HAP-1 (cell line): ENCODE measurements at regions not wholly inside any gene's neighbourhood (a gene's known extent, or its start where the extent isn't known, plus 50 kb on each side); places are given as distances from the start of the nearest gene placed in this dataset.
A peak's percentile ranks its signal among the peaks of the same experiment; 100 is the strongest.
"Not testable (repeated sequence)": the region's sequence is repeated elsewhere in the genome, so short reads cannot be mapped to it uniquely, and the experiment has no call there.

Source experiments
- DNase-seq, 2 experiments: peaks; one replicate each; pipeline ENCODE4 v3.0.0-alpha.2; 2016 to 2020; ENCODE audit warnings: low spot score in 2 of 2
- H3K27me3 ChIP-seq: fragments of 250-450 bp; sonication (Bioruptor Pico); 2 replicates; pipeline ENCODE4 v1.5.1; 2020; ENCODE audit warnings: low read depth, mild to moderate bottlenecking, moderate library complexity
- H3K36me3 ChIP-seq: fragments of 250-450 bp; sonication (Bioruptor Pico); replicated peaks from 2 replicates; pipeline ENCODE4 v1.5.1; 2020; ENCODE audit warnings: mild to moderate bottlenecking
- H3K4me1 ChIP-seq: fragments of 250-450 bp; sonication (Bioruptor Pico); 2 replicates; pipeline ENCODE4 v1.5.1; 2020; ENCODE audit warnings: mild to moderate bottlenecking
- H3K4me3 ChIP-seq: fragments of 250-450 bp; sonication (Bioruptor Pico); 2 replicates; pipeline ENCODE4 v1.5.1; 2020; ENCODE audit warnings: mild to moderate bottlenecking, moderate library complexity
- H3K9me3 ChIP-seq: fragments of 250-450 bp; sonication (Bioruptor Pico); 2 replicates; pipeline ENCODE4 v1.5.1; 2020; ENCODE audit warnings: mild to moderate bottlenecking, moderate library complexity
- in situ Hi-C: fragments of 300-500 bp; cut with MboI; formaldehyde crosslinking; loops from 3 replicates; pipeline ENCODE4 v1.14.3; 2020; ENCODE audit warnings: low sequenced_read_pairs, inconsistent platforms, mixed read lengths

- H3K36me3 ChIP-seq: no peaks in the 10 kb centered on the region
- no peaks in the 10 kb centered on the region for H3K9me3 ChIP-seq
- no peaks in the 10 kb centered on the region for H3K4me1 ChIP-seq
- H3K4me3 ChIP-seq: no peak overlapping the region
- DNase-seq: no peak
- in situ Hi-C loops: no loop called here
- H3K27me3 ChIP-seq: no peaks in the 10 kb centered on the region
Observed at GRCh38 chr6:115512923-115513322, 547.8 kb downstream of the FRK start.

GRCh38 chr6:115511771-115512170 is 548.9 kb downstream of the FRK start:
- in situ Hi-C loops: no loop called here
- DNase-seq: no peak
- no peaks in the 10 kb centered on the region for H3K27me3 ChIP-seq
- H3K4me3 ChIP-seq: no peak overlapping the region
- no peaks in the 10 kb centered on the region for H3K4me1 ChIP-seq
- no peaks in the 10 kb centered on the region for H3K9me3 ChIP-seq
- H3K36me3 ChIP-seq: no peaks in the 10 kb centered on the region

- H3K27me3 ChIP-seq, H3K36me3 ChIP-seq, H3K4me1 ChIP-seq, H3K4me3 ChIP-seq, H3K9me3 ChIP-seq, in situ Hi-C loops, DNase-seq: not testable (repeated sequence)
Observed at GRCh38 chr6:115502432-115502831, 558.3 kb downstream of the FRK start.

GRCh38 chr6:115495184-115495583 is 565.5 kb downstream of the FRK start:
- Histone ChIP-seq H3K4me3 (no peak overlapping the region), H3K9me3 (no peaks in the 10 kb centered on the region), H3K4me1 (no peaks in the 10 kb centered on the region), H3K36me3 (no peaks in the 10 kb centered on the region), H3K27me3 (no peaks in the 10 kb centered on the region)
- in situ Hi-C loops: no loop called here
- no peak for DNase-seq

- in situ Hi-C loops: no loop called here
- Histone ChIP-seq H3K4me1 (no peaks in the 10 kb centered on the region), H3K36me3 (no peaks in the 10 kb centered on the region), H3K27me3 (0 out of 2 replicates have a peak, but pooled peaks cover 2% of the 10 kb centered on the region), H3K9me3 (no peaks in the 10 kb centered on the region), H3K4me3 (no peak overlapping the region)
- no peak for DNase-seq
Observed at GRCh38 chr6:115487331-115487730, 573.4 kb downstream of the FRK start.

- in situ Hi-C loops: no loop called here
- H3K4me1 ChIP-seq: no peaks in the 10 kb centered on the region
- H3K27me3 ChIP-seq: 0 out of 2 replicates have a peak, but pooled peaks cover 2% of the 10 kb centered on the region
- H3K9me3 ChIP-seq: no peaks in the 10 kb centered on the region
- no peaks in the 10 kb centered on the region for H3K36me3 ChIP-seq
- no peak overlapping the region for H3K4me3 ChIP-seq
- no peak for DNase-seq
Observed at GRCh38 chr6:115485400-115485799, 575.3 kb downstream of the FRK start.

- H3K36me3 ChIP-seq, H3K9me3 ChIP-seq, H3K27me3 ChIP-seq, in situ Hi-C loops, H3K4me1 ChIP-seq, DNase-seq, H3K4me3 ChIP-seq: not testable (repeated sequence)
Observed at GRCh38 chr6:115480543-115480942, 580.1 kb downstream of the FRK start.

- Histone ChIP-seq H3K9me3 (no peaks in the 10 kb centered on the region), H3K36me3 (no peaks in the 10 kb centered on the region), H3K27me3 (no peaks in the 10 kb centered on the region), H3K4me3 (no peak overlapping the region), H3K4me1 (no peaks in the 10 kb centered on the region)
- in situ Hi-C loops: no loop called here
- DNase-seq: no peak
Observed at GRCh38 chr6:115474443-115475041, 586.1 kb downstream of the FRK start.

GRCh38 chr6:115468272-115469005 is 592.3 kb downstream of the FRK start:
- H3K27me3 ChIP-seq: no peaks in the 10 kb centered on the region
- no peak overlapping the region for H3K4me3 ChIP-seq
- H3K9me3 ChIP-seq: no peaks in the 10 kb centered on the region
- H3K4me1 ChIP-seq: no peaks in the 10 kb centered on the region
- no peaks in the 10 kb centered on the region for H3K36me3 ChIP-seq
- in situ Hi-C loops: no loop called here
- DNase-seq: no peak

GRCh38 chr6:115467726-115468125 is 593.0 kb downstream of the FRK start:
- no peak for DNase-seq
- H3K4me1 ChIP-seq: no peaks in the 10 kb centered on the region
- H3K4me3 ChIP-seq: no peak overlapping the region
- no peaks in the 10 kb centered on the region for H3K36me3 ChIP-seq
- no peaks in the 10 kb centered on the region for H3K27me3 ChIP-seq
- no peaks in the 10 kb centered on the region for H3K9me3 ChIP-seq
- in situ Hi-C loops: no loop called here

- Histone ChIP-seq H3K9me3 (no peaks in the 10 kb centered on the region), H3K36me3 (no peaks in the 10 kb centered on the region), H3K4me1 (no peaks in the 10 kb centered on the region), H3K27me3 (no peaks in the 10 kb centered on the region), H3K4me3 (no peak overlapping the region)
- in situ Hi-C loops: no loop called here
- DNase-seq: no peak
Observed at GRCh38 chr6:115460913-115461312, 599.8 kb downstream of the FRK start.

GRCh38 chr6:115456848-115457247 is 603.8 kb downstream of the FRK start:
- Histone ChIP-seq H3K36me3 (no peaks in the 10 kb centered on the region), H3K4me3 (no peak overlapping the region), H3K4me1 (no peaks in the 10 kb centered on the region), H3K27me3 (no peaks in the 10 kb centered on the region), H3K9me3 (no peaks in the 10 kb centered on the region)
- in situ Hi-C loops: no loop called here
- DNase-seq: no peak

GRCh38 chr6:115443825-115444478 is 616.7 kb downstream of the FRK start:
- peak; percentile 17 to 44 for DNase-seq

GRCh38 chr6:115442323-115442722 is 618.4 kb downstream of the FRK start:
- no peaks in the 10 kb centered on the region for H3K9me3 ChIP-seq
- H3K4me3 ChIP-seq: no peak overlapping the region
- no peak for DNase-seq
- in situ Hi-C loops: no loop called here
- no peaks in the 10 kb centered on the region for H3K27me3 ChIP-seq
- H3K36me3 ChIP-seq: no peaks in the 10 kb centered on the region
- peaks cover 18% of the 10 kb centered on the region for H3K4me1 ChIP-seq

More at GRCh38 chr6:115443825-115444478, 616.7 kb downstream of the FRK start:
- H3K27me3 ChIP-seq: no peaks in the 10 kb centered on the region
- in situ Hi-C loops: no loop called here
- H3K9me3 ChIP-seq: no peaks in the 10 kb centered on the region
- H3K36me3 ChIP-seq: no peaks in the 10 kb centered on the region
- H3K4me1 ChIP-seq: peaks cover 18% of the 10 kb centered on the region
- H3K4me3 ChIP-seq: no peak overlapping the region
